GM12892 (cell line): ENCODE measurements at regions not wholly inside any gene's neighbourhood (a gene's known extent, or its start where the extent isn't known, plus 50 kb on each side); places are given as distances from the start of the nearest gene placed in this dataset.
"Not testable (repeated sequence)": the region's sequence is repeated elsewhere in the genome, so short reads cannot be mapped to it uniquely, and the experiment has no call there.

Experiments used
- DNase-seq: peaks from one replicate; pipeline ENCODE4 v3.0.0; 2011; ENCODE audit not compliant: insufficient read length
- FAIRE-seq: peaks from 2 replicates; lab custom pipeline; 2011; peaks lifted over from hg19 to GRCh38; lab: Jason Lieb, UNC
- POLR2A ChIP-seq: IDR thresholded peaks from 2 replicates; pipeline ENCODE4 v1.6.1; 2011; ENCODE audit warnings: low read depth, low read length, control low read depth
- POLR2AphosphoS5 ChIP-seq: IDR thresholded peaks from 2 replicates; pipeline ENCODE4 v1.6.1; 2011; ENCODE audit warnings: low read depth, low read length, control low read depth
- TAF1 ChIP-seq: IDR thresholded peaks from 2 replicates; pipeline ENCODE4 v1.6.1; 2011; ENCODE audit warnings: low read depth, mild to moderate bottlenecking, control low read depth, low read length, borderline replicate concordance

DNA sequence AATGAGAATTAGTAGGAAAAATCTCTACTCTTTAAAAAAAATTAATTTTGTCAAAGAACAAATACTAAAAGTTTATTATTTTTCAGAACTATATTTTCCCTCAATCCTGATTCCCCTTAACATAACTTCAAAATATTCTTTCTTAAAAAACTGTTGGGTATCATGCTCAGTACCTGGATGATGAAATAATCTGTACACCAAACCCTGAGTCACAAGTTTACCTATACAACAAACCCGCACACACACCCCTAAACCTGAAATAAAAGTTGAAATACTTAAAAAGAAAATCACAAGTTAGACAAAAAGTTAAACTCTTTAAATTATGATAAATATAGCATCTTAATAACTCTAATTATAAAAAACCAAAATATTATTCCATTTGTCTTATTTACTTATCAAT is 812.3 kb downstream of the MAT2B start:
- no peak for TF ChIP-seq TAF1
- TF ChIP-seq POLR2A = no peak
- no peak for TF ChIP-seq POLR2AphosphoS5
- no peak for FAIRE-seq
- DNase-seq = no peak

DNA sequence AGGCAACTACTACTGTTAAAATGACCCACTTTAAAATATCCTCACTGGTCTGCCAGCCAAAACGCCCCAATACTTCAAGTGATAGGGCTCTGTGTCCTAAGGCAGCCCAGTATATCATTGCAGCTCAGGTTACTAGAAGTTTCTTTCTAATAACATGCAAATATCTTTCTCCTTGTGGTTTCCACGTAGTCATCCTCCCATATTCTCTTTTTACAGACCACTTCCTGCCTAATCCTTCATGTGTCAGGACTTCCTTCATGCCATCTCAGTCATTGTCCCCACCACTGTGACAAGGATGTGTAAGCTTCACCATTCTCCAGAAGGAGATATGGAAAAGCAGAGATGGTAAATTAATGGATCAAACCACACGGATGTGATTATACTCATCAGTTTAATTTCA is 813.7 kb downstream of the MAT2B start:
- DNase-seq (no peak), FAIRE-seq (no peak)
- TF ChIP-seq TAF1 (no peak), POLR2AphosphoS5 (no peak), POLR2A (no peak)

DNA sequence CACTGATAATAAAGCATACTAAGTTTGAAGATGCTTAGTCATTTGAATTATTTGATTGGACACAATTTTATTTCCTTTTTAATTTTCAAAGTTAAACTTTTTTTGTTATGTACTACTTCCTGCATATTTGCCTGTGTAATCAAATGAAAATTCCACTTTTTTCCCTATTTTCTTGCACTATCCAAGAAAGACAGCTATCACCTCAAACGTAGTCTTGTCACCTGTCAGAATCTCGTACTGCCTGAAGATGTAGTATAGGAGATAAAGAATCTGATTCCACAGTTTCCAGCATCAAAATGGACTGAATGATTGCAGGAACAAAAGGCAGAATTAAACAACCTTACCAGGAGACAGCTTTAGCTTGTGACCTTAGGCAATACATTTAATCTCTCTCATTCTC is 818.8 kb downstream of the MAT2B start:
- FAIRE-seq = no peak
- DNase-seq = no peak
- no peak for TF ChIP-seq POLR2A
- no peak for TF ChIP-seq TAF1
- TF ChIP-seq POLR2AphosphoS5 = no peak

DNA sequence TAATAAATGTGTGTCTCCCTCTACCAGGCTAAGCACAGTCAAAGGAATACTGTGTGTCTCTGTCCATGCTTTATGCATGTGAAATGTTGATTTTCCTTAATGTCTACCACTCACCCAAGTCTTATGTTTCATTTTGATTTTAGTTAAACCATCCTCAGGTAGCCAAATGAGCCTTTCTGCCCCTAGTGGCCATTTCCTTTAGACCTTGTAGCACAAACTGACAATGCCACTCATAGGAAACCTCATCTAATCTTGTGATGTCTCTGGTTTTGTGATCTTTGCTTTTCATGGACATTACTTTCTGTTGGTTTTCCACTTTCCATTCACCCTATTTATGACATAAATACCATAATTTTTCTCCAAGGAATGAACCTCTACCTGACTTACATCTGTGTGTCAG is 820.8 kb downstream of the MAT2B start:
- DNase-seq = no peak
- no peak for FAIRE-seq
- TF ChIP-seq POLR2AphosphoS5 (no peak), POLR2A (no peak)

DNA sequence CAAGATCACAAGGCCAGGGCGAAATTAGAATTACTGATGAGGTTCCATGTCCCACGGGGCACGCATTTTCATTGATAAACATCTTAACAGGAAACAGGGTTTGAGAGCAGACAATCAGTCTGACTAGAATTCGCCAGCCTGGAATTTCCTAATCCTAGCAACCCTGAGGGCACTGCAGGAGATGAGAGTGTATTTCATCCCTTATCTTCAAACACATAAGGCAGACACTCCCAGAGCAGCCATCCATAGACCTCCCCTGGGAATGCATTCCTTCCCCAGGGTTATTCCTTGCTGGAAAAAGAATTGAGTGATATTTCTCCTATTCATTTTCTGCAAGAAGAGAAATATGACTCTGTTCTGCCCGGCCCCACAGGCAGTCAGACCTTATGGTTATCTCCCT is 821.7 kb downstream of the MAT2B start:
- not testable (repeated sequence) for FAIRE-seq

DNA sequence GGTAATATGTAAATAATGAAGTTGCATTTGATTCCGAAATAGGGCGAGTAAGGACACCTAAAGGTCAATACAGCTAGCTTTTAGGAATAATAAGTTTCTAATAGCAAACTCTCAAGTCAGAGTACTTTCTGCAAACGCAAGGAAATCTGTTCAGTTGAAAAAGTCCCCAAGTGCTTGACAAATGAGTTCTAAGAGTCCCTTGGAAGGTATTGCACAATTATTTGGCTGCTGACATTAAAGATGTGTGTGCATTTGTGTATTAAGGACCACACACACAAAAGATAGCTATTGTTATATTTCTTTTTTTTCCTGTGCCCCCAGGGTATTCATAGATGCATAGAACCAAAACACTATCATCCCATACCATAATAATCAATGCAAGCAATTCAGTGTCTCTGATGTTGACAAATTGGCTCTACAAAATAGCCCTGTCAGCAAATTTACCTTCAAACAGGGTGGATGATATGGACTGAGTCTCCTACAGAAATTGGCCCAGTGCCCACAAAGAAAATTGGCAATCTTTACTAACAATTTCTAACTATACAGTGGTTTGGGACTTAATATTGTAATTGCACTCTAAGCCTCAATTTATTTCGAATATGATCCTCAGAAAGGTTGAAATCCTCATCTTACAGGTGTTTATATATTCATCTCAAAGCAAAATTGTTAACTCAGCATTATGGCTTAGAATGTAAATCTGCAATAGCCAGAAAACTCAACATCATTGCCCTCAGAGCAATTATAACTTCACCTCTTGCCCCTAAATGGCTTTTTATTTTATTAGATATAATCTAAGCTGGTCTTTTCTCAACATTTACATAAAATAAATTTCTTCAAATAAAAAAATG is 827.2 kb downstream of the MAT2B start:
- no peak for FAIRE-seq
- TF ChIP-seq TAF1 (no peak), POLR2A (no peak), POLR2AphosphoS5 (no peak)
- no peak for DNase-seq

More for the DNA sequence above, 821.7 kb downstream of the MAT2B start:
- DNase-seq = not testable (repeated sequence)

DNA sequence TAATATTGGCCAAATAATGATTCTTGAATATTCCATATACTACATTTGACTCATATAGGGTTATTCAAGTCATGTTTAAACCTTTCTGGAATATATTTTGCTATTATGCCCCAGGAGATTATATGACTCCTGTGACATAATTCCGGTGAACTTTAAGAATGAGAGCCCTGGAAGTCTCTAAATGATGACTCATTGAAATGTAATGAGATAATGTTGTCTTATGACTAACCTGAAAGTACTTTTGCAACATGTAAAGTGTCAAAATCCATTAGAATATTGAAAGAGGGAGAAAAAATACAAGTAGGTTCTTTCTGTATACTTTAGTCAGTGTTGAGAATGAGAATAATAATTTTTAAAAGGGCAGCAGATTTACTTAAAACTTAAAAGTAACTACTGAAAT is 830.4 kb downstream of the MAT2B start:
- TF ChIP-seq POLR2A (no peak), TAF1 (no peak)
- no peak for FAIRE-seq

DNA sequence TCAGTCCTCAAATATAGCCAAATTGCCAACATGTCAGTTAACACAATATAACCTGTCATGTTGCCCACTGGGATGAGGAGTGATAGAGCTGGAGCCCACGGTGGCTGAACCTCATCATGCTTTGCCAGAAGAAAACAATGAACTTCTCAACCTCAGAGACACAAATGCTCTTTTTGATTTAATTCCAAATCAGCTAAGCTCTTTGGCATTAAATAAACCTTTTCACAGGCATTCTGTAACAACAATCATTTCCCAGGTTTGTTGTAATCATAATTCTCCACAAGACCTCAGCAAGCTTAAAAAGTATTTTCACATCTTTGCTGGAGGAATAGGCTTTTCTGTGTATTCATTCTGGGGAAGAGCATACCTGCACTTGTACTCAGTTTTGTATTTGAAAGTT is 830.9 kb downstream of the MAT2B start:
- no peak for DNase-seq
- FAIRE-seq = no peak
- TF ChIP-seq POLR2A (no peak), TAF1 (no peak), POLR2AphosphoS5 (no peak)

More for the DNA sequence above, 830.4 kb downstream of the MAT2B start:
- DNase-seq = no peak

DNA sequence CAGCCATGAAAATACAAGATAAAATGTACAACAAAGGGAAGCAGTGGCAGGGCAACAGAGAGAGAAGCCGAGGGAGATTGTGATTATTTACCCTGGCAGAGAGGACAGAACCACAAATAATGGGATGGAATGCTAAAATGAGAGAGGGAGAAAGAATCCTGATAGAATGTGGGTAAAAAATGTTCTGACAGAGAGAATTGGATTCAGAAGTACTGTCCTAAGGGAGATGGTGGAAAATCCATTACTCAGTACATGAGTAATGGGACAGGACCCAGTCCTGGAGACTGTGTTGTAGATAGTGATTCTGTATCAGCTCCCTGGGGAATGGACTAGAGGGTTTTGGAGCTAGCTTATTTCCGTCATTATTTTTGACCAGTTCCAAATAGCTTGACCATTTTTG is 831.5 kb downstream of the MAT2B start:
- FAIRE-seq (no peak), DNase-seq (no peak)
- TF ChIP-seq POLR2AphosphoS5 (no peak), POLR2A (no peak), TAF1 (no peak)

DNA sequence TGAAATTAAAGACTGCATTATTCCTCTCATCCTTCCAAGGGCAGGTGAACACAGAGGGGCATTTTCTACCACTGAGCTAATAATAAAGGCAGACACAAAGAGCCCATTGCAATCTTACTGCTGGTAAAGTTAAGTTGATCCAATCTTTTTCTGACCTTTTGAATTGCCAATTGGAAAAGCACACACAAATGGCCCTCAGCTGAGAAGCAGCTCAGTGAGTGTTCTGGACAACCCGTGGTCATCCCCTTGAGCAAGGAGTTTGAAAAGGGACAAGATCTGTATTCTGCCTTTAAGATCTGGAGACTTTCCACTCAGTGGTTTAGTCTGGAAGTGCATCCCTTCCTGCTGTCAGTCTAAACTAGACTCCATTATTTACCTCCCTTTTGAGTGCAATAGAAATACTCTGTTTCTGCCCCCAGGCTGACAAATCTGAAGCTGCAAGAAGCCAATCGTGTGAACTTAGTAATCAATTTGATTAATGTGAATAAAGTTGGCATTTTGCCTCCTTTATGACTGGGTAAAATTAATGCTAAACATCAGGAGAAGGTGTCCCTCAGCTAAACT is 835.7 kb downstream of the MAT2B start:
- no peak for FAIRE-seq
- TF ChIP-seq TAF1 (no peak), POLR2AphosphoS5 (no peak), POLR2A (no peak)
- no peak for DNase-seq

DNA sequence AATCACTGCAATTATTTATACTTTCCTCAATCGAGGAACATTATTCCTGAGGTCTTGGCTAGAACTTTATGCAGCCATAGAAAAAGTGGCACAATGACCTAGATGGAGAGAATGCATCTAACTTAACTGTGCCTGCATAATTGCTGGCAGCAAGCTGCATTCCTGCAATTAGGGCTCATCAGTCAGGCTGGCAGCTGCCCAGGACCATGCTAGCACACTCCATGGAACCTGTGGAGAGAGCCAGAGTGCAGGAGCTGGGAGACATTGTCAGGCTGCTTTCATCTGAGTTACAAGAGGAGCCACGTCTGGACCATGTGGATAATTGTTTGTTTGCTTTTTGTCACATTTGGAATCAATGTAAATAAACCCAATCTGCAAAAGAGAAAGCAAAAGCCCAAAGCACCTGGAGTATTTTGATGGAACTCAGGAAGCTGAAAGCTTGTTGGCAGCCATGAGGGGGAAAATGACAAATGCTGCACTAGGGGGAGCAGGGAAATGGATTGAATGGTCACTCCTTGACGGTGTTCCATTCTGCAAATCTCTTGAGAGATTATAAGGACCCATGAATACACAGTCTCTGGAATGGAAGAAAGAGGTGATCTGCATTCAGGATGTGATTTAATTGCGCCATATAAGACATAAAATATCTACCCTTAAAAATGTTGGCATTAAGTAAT is 839.9 kb downstream of the MAT2B start:
- FAIRE-seq = no peak
- TF ChIP-seq POLR2A (no peak), TAF1 (no peak), POLR2AphosphoS5 (no peak)
- DNase-seq = no peak

DNA sequence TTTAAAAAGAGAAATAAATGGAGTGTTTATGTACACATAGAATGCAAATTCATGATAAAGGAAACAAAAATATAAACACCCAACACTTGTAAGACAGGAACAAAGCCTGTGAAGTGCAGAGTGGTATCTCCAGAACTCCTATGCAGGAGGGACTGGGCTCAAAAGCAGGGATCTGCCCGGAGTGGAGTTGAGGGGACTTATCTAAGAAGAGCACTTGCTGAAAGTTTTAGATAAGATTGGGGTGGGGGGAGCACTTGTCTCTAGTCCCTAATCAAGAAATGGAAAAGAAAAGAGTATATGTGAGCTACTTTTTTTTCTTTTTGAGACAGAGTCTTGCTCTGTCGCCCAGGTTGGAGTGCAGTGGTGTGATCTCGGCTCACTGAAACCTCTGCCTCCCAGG is 840.4 kb downstream of the MAT2B start:
- TF ChIP-seq POLR2AphosphoS5 = no peak
- TF ChIP-seq POLR2A = no peak
- no peak for TF ChIP-seq TAF1
- DNase-seq = no peak
- FAIRE-seq = no peak
